HG03097 (cell line): ENCODE measurements at regions not wholly inside any gene's neighbourhood (a gene's known extent, or its start where the extent isn't known, plus 50 kb on each side); places are given as distances from the start of the nearest gene placed in this dataset.

Experiments
- ATAC-seq: cut with Tn5 transposase; IDR thresholded peaks from one replicate; pipeline ENCODE4 v1.9.1; 2021; ENCODE audit not compliant: unreplicated experiment, low FRiP score

DNA sequence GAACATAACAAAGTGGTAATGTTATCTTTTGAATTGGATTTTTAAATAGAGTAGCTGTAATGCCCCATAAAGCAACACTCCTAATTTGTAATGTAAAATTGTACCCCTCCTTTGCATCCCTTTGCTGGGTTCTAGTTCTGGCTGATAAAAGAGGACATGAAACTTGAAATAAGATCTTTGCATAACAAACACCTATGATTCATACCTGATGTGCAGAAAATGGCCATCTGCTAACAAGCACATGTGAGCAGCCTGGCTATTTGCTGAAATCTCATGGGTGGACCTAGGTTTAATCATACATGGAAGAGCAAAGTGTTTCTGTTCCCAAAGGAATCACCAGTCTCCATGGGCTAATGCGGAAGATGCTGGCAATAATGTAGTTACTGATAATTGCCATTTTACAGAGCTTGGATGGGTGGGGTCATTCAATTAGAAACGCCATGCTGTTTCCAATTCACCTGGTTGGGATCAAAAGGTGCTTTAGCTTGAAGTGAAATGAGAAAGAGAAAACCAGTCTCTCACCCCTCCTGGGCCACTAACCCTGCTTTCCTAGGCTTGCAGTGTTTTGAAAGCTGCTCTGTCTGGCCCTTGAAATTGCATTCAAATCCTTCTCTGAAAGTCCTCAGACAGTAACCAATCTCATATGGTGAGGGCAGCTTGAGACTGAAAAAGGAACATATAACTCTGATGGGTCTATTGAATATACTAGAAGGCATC lies 585.1 kb downstream of the TLE4 start:
- ATAC-seq, result no peak

DNA sequence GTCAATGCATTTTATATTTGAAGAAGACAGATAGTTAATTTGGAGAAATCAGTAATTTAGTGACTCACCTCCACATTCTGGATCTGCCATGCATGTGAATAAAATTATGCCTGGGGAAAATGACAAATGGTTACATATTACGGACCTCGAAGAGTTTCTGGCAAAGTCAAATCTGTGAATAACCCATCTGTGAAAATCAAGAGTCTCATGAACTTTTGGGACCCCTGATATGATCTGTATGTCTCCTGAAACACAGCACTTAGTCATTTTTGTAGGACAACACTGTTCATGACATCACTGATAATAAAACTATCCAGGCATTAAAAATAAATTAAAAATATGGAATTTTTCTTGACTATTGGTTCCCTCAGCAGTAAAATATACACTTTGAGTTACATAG lies 584.5 kb downstream of the TLE4 start:
- ATAC-seq, result no peak

DNA sequence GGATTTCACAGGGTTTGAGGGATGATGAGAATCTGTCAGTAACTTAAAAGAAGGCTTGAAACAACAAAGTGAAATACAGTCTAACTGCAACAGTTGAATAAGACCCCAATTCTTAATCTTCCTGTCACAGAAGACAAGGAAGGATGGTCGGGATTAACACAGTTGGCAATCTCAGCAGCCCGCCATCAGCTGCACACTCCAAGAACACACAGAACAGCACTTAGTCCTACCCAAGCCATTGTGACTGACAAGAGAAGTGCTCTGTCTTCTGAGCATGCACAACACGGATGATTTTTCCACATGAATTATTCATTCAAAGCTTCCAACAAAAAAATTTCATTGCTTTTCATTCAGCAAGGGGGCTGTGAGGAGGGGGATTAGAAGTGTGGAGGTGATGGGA lies 576.1 kb downstream of the TLE4 start:
- ATAC-seq, result no peak

- no peak for ATAC-seq
Observed at GRCh38 chr9:80146466-80146865, 574.7 kb downstream of the TLE4 start.

DNA sequence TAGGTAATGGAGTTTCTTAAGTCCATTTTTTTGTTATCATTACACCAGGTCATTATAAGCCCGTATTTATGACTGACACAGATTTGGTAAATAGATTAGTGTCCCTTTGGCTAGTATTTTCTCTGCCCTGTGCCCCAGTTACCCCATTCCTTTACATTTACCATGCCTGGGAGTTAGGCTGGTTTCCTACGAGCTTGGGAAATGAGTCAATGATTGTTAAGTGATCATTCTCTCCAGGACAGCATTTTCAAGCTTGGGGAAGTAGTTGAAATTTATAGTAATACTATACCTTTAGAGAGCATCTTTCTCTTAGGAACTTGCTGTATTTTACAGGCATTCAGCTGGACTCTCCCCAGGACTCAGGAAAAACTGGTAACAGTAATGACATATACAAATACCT lies 573.1 kb downstream of the TLE4 start:
- ATAC-seq, result no peak

GRCh38 chr9:80144406-80144805 lies 572.6 kb downstream of the TLE4 start:
- no peak for ATAC-seq

DNA sequence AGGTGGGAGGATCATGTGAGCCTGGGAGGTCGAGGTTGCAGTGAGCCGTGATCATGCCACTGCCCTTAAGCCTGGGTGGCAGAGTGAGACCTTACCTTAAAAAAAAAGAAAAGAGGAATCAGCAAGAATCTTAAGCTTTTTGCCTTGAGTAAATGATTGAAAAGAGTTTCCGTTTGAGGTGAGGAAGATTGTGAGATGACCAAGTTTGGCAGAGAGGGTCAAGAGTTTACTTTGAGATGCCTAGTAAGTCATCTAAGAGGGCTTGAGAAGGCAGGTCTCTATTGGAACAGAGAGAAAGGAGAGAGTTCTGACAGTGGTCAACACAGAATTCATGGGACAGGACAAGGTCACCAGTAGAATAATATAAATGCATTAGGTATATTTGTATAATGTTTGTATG lies 572.1 kb downstream of the TLE4 start:
- no peak for ATAC-seq

DNA sequence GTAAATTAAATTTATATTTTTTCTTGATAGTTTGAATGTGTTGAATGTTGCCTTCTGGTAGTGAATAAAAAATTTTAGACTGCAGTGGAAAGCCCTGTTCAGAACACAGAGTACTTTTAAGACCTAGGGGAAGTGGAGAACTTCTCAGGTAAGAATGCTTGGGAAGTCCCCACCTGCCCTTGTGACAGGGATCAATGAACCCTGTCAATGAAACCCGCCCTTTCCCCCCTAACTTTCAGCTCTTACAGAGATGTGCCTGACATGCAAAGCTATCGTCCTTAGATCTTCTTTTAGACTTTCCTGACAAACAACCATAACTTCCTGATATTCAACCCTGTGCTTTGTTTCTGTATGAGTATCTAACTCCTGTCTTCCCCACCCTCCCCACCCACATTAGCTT lies 562.7 kb downstream of the TLE4 start:
- ATAC-seq, result peak; percentile 90

DNA sequence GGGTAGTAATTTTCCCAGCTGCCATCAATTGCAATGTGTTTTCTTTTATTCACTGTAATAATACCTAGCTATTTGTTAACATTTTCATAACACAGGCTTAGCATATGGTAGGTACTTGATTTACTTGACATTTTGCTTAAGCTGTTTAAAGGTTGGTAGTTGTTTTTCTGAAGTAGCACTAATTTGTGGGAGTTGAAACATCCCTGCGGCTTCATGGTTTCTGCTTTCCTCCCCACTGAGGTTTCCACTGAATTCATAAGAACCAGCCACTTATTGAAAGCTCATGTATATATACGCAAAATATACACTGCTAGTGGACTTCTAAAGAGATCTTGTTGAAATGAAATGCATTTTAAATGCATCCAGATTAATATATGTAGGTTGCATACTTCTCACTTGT lies 559.9 kb downstream of the TLE4 start:
- ATAC-seq, result no peak

DNA sequence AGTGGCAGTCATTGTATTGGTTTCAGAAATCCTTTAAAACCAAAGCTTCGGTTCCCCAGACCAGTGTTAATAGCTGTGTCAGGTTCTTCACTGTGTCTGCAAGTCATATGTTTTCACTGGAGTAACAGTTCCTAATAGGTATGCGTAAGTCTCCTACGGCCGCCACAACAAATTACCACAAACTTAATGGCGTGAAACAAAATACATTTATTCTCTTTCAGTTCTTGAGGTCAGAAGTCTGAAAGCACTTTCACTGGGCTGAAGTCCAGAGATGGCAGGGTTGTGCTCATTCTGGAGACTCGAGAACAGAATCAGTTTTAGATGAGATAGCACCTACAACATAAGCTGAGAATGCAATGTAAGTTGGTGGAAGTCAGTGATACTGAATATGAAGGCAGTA lies 556.2 kb downstream of the TLE4 start:
- ATAC-seq, result no peak

DNA sequence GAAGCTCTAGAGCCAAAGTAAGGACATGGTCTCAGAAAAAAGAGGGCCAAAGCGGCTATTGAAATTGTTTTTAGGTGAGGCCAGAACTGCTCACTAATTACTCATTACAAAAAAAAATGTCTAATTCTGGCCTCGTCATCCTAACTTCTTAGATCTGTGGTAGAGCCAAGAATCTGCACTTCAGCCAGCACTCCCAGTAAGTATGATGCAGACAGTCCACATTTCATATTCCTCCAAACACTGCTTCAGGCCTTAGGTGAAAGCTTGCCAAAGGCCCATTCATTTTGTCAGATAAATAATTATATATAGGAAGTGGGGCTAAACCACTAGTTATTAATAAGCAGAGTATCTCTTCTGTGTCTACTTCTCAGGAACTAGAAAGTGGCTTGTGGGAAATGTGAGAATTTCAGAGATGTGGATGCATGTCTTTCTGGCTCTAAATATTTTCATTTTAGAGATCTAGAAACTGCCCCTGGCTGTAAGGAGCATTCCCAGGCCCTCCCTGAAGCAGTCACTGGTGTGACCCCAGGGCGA lies 554.0 kb downstream of the TLE4 start:
- ATAC-seq, result no peak

DNA sequence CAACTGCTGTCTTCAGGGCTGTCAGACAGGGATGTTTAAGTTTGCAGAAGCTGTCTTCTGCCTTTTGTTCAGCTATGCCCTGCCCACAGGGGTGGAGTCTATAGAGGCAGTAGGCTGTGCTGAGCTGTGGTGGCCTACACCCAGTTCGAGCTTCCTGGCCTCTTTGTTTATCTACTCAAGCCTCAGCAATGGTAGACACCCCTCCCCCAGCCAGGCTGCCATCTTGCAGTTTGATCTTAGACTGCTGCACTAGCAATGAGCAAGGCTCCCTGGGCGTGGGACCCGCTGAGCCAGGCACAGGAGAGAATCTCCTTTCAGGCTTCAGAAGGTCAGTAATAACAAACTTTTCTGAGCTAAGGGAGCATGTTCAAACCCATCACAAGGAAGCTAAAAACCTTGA lies 545.3 kb downstream of the TLE4 start:
- no peak for ATAC-seq

GRCh38 chr9:80114241-80114640 lies 542.5 kb downstream of the TLE4 start:
- ATAC-seq, result no peak

DNA sequence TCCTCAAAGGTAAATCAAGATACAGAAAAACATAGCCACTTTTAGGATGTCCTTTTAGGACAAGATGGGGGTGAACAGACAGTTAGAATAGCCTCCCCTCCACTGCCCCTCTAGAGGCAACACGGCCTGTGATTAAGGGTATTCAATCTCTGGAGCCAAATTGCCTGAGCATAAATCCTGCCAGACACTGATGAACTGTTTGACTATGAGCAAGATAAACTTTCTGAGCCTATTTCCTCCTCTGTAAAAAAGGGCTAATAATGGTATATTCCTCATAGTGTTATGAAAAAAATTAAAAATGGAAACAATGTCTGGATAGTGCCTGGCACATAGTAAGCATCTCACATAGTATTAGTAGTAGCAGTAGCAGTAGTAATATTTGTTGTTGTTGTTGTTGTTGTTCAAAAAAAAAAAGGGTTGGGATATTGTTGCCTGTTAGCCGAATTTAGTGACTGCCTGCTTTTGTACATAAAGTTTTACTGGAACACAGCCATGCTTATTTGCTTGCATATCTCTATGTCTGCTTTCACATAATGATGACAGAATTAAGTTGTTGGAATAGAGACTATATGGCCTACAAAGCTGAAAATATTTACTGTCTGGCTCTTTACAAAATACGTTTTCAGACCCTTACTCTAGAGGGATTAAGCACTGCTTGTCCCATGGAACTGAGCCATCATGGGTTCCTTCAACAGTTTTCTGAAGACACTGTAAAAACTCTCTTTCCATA lies 536.3 kb downstream of the TLE4 start:
- ATAC-seq, result no peak

DNA sequence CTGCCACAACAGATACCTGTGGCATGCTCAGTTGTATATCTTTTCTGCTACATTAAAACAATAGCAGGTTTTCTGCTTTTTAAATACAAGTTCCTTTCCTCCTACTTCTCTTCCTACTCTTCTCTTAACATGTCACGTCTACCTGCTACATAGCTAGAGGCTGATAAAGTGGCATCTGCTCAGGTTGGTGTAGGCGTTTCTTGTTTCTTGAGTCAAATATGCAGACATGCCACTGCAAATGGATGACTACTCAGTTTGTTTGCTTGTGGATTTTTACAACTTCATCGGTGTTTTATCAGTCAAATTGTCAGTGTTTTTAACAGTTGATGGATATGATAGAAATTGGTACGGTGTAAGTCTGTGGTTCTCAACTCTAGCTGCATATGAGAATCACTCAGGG lies 525.7 kb downstream of the TLE4 start:
- no peak for ATAC-seq

DNA sequence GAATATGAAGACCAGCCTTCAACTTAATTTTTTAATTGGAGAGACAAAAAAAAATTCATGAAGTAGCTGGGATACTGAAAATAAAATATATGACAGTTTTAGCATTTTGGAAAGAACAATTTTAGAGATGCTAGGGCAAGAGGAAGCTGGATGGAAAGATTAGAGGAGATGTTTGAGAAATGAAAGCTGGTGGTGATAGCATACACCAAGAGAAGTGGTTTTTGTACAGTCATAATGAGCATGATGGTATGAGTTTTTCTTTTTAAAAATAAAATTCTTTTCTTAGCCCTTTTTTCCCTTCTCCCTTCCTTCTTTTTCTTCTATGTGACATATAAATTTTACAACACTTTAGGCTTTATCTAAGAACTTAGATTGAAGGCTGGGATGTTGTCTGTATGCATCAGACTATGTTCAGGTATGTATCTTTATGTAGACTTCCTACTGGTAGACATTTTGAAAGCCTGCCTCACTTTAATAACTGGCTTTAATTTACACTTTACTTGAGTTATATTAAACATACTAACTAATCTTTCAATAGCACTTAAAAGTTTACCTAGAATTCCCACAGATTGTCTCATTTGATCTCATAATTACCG lies 522.5 kb downstream of the TLE4 start:
- ATAC-seq, result no peak

DNA sequence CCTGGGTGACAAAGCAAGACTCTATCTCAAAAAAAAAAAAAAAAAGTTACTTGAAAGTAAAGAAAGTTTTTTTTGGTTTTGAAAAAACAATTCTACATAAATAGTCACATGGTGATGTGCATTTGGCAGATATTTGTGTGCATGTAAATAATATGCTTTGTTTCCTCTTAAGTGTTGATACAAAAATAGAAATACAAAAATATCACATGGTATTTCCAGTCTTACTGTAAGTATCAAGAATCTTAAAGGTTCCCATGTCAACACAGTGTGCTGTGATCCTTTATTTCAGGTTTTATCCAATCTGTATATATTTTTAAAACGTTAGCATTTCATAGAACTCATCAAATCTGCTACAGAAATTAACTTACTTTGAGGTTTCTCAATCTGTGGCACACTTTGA lies 521.9 kb downstream of the TLE4 start:
- no peak for ATAC-seq

GRCh38 chr9:80091526-80091925 lies 519.8 kb downstream of the TLE4 start:
- ATAC-seq, result no peak

GRCh38 chr9:80090317-80090716 lies 518.6 kb downstream of the TLE4 start:
- no peak for ATAC-seq

GRCh38 chr9:80086822-80087345 lies 515.1 kb downstream of the TLE4 start:
- ATAC-seq, result no peak

DNA sequence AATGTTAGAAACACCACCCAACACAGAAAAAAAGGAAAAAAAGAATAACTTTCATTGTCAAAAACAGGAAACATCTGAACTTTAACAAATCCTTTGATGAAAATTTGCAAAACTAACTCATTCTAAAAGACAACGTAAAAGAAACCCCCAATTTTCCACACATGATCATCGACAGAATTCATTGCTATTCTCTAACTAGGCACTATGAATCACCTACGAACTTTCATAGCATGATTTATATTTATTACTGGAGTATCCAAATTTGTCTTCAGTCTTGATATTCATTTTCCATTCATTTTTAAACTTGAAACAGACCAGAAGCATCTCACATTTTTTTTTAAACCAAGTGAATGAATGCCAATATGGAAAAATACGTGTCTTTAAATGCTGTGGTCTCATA lies 514.6 kb downstream of the TLE4 start:
- ATAC-seq, result no peak

DNA sequence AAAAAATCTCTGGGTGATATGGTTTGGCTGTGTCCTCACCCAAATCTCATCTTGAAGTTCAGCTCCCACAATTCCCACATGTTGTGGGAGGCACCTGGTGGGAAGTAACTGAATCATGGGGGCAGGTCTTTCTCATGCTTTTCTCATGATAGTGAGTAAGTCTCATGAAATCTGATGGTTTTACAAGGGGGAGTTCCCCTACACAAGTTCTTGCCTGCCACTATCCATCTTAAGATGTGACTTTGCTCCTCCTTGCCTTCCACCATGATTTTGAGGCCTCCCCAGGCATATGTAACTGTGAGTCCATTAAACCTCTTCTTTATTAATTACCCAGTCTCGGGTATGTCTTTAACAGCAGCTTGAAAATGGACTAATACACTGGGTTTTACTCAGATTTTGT lies 513.9 kb downstream of the TLE4 start:
- no peak for ATAC-seq
